HEK293 (cell line): ENCODE measurements at regions not wholly inside any gene's neighbourhood (a gene's known extent, or its start where the extent isn't known, plus 50 kb on each side); places are given as distances from the start of the nearest gene placed in this dataset.

Experiments
- CTCF ChIA-PET: fragments of 350-600 bp; formaldehyde crosslinking; extraction: SDS; loops from one replicate; lab custom pipeline; 2021; ENCODE audit warnings: antibody characterized with exemption; lab: Yijun Ruan, JAX
- POLR2A ChIA-PET: fragments of 300-600 bp; formaldehyde crosslinking; extraction: SDS; loops from one replicate; lab custom pipeline; 2020; ENCODE audit warnings: antibody characterized with exemption, inconsistent platforms; lab: Yijun Ruan, JAX
- H3K27ac ChIP-seq: fragments of 200-500 bp; sonication (Bioruptor generic); 2 replicates; pipeline ENCODE4 v1.5.1; 2014; ENCODE audit warnings: low read depth, low read length, control low read depth, inconsistent platforms; ENCODE audit errors: extremely low read depth
- H3K36me3 ChIP-seq, 2 experiments: fragments of 200-500 bp in 1 of 2; sonication (Bioruptor generic) in 1 of 2; 1 replicate in 1 of 2; 2 replicates in 1 of 2; pipeline ENCODE4 v1.5.1; 2014 to 2017; ENCODE audit warnings: inconsistent platforms in 2 of 2, low read length in 2 of 2; ENCODE audit not compliant: control insufficient read depth in 2 of 2, insufficient read depth in 1 of 2
- H3K4me1 ChIP-seq: fragments of 200-500 bp; sonication (Bioruptor generic); 2 replicates; pipeline ENCODE4 v1.5.1; 2014; ENCODE audit warnings: mild to moderate bottlenecking, low read length, inconsistent platforms; ENCODE audit not compliant: control insufficient read depth, insufficient read depth
- H3K4me3 ChIP-seq: 2 replicates; pipeline ENCODE4 v1.5.1; 2011; ENCODE audit warnings: low read depth, mild to moderate bottlenecking, control low read depth, low read length, moderate library complexity
- H3K9me3 ChIP-seq: fragments of 200-500 bp; sonication (Bioruptor generic); 2 replicates; pipeline ENCODE4 v1.5.1; 2014; ENCODE audit warnings: low read depth, low read length, inconsistent platforms; ENCODE audit not compliant: control insufficient read depth, insufficient read depth
- BCL11A ChIP-seq: fragments of 450-650 bp; formaldehyde crosslinking; IDR thresholded peaks from 2 replicates; pipeline ENCODE4 v1.5.1; 2016; ENCODE audit warnings: low read depth, missing biosample characterization, missing genetic modification characterization
- GFI1B ChIP-seq: fragments of 450-650 bp; formaldehyde crosslinking; IDR thresholded peaks from 2 replicates; pipeline ENCODE4 v1.5.1; 2016; ENCODE audit warnings: missing biosample characterization, missing genetic modification characterization
- KLF1 ChIP-seq: fragments of 450-650 bp; formaldehyde crosslinking; IDR thresholded peaks from 2 replicates; pipeline ENCODE4 v1.5.1; 2016; ENCODE audit warnings: missing biosample characterization, missing genetic modification characterization
- ZBTB17 ChIP-seq: fragments of 450-650 bp; formaldehyde crosslinking; IDR thresholded peaks from 2 replicates; pipeline ENCODE4 v1.5.1; 2016; ENCODE audit warnings: missing biosample characterization, missing genetic modification characterization
- ZBTB8A ChIP-seq: fragments of 450-650 bp; formaldehyde crosslinking; IDR thresholded peaks from 2 replicates; pipeline ENCODE4 v1.5.1; 2016; ENCODE audit warnings: missing biosample characterization, missing genetic modification characterization
- ZFP69B ChIP-seq: fragments of 450-650 bp; formaldehyde crosslinking; IDR thresholded peaks from 2 replicates; pipeline ENCODE4 v1.5.1; 2016; ENCODE audit warnings: missing biosample characterization, missing genetic modification characterization
- ZNF112 ChIP-seq: fragments of 450-650 bp; formaldehyde crosslinking; IDR thresholded peaks from 2 replicates; pipeline ENCODE4 v1.5.0; 2017; ENCODE audit warnings: missing biosample characterization, missing genetic modification characterization
- ZNF19 ChIP-seq: fragments of 450-650 bp; formaldehyde crosslinking; IDR thresholded peaks from 2 replicates; pipeline ENCODE4; 2016; ENCODE audit warnings: missing biosample characterization, missing genetic modification characterization, low read depth
- ZNF292 ChIP-seq: fragments of 450-650 bp; formaldehyde crosslinking; IDR thresholded peaks from 2 replicates; pipeline ENCODE4 v1.5.1; 2016; ENCODE audit warnings: low read depth, missing biosample characterization, missing genetic modification characterization, borderline replicate concordance
- ZNF302 ChIP-seq: fragments of 450-650 bp; formaldehyde crosslinking; IDR thresholded peaks from 2 replicates; pipeline ENCODE4 v1.5.1; 2016; ENCODE audit warnings: missing biosample characterization, missing genetic modification characterization, low read depth
- ZNF48 ChIP-seq: fragments of 450-650 bp; formaldehyde crosslinking; IDR thresholded peaks from 2 replicates; pipeline ENCODE4 v1.5.1; 2016; ENCODE audit warnings: missing biosample characterization, missing genetic modification characterization
- ZNF792 ChIP-seq: fragments of 450-650 bp; formaldehyde crosslinking; IDR thresholded peaks from 2 replicates; pipeline ENCODE4 v1.5.1; 2016; ENCODE audit warnings: missing biosample characterization, missing genetic modification characterization
- ZSCAN23 ChIP-seq: fragments of 450-650 bp; formaldehyde crosslinking; IDR thresholded peaks from 2 replicates; pipeline ENCODE4 v1.5.1; 2016; ENCODE audit warnings: missing biosample characterization, missing genetic modification characterization
- ZSCAN30 ChIP-seq: fragments of 450-650 bp; IDR thresholded peaks from 2 replicates; pipeline ENCODE4 v1.5.1; 2018; ENCODE audit warnings: missing biosample characterization, mild to moderate bottlenecking, missing genetic modification characterization, moderate library complexity
- TF ChIP-seq, protein P1 (sequence below): sonication (generic); formaldehyde crosslinking; IDR thresholded peaks from 2 replicates; pipeline ENCODE4 v1.8.1; 2022; ENCODE audit warnings: mild to moderate bottlenecking, moderate library complexity, missing genetic modification reagents
- TF ChIP-seq, protein P2 (sequence below): fragments of 450-650 bp; formaldehyde crosslinking; IDR thresholded peaks from 2 replicates; pipeline ENCODE4 v1.5.1; 2016; ENCODE audit warnings: missing biosample characterization, missing genetic modification characterization, low read depth
- TF ChIP-seq, protein P3 (sequence below): fragments of 450-650 bp; formaldehyde crosslinking; IDR thresholded peaks from 2 replicates; pipeline ENCODE4 v1.5.1; 2016; ENCODE audit warnings: missing biosample characterization, missing genetic modification characterization
- TF ChIP-seq, protein P4 (sequence below): fragments of 450-650 bp; IDR thresholded peaks from 2 replicates; pipeline ENCODE4 v1.5.1; 2018; ENCODE audit warnings: missing biosample characterization, missing genetic modification characterization
- TF ChIP-seq, protein P5 (sequence below): fragments of 450-650 bp; formaldehyde crosslinking; IDR thresholded peaks from 2 replicates; pipeline ENCODE4 v1.5.1; 2016; ENCODE audit warnings: missing biosample characterization, missing genetic modification characterization, borderline replicate concordance
- TF ChIP-seq, protein P6 (sequence below): fragments of 450-650 bp; formaldehyde crosslinking; IDR thresholded peaks from 2 replicates; pipeline ENCODE4 v1.5.1; 2016; ENCODE audit warnings: missing biosample characterization, missing genetic modification characterization

DNA sequence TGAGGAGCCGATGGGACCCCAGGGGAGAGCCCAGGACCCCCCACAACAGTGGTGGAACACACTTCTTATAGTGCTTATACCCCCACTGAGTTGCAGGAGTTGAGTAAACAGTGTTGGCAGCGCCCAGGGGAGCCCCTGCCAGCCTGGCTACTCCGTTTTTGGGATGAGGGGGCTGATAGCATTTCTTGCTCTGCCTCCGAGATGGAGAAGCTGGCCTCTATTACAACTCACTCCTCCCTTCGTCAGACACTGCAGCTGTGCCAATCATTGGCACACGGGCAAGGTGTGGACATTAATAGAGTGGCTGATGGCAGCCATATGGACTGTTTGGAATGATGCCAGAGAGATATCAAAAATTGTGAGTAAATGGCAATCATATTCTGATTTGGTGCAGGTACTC lies 94.9 kb upstream of the TMPO start (continued):
- TF ChIP-seq, protein P1, sequence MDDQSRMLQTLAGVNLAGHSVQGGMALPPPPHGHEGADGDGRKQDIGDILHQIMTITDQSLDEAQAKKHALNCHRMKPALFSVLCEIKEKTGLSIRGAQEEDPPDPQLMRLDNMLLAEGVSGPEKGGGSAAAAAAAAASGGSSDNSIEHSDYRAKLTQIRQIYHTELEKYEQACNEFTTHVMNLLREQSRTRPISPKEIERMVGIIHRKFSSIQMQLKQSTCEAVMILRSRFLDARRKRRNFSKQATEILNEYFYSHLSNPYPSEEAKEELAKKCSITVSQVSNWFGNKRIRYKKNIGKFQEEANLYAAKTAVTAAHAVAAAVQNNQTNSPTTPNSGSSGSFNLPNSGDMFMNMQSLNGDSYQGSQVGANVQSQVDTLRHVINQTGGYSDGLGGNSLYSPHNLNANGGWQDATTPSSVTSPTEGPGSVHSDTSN (CRISPR knock-in tag) = no peak
- TF ChIP-seq, protein P2, sequence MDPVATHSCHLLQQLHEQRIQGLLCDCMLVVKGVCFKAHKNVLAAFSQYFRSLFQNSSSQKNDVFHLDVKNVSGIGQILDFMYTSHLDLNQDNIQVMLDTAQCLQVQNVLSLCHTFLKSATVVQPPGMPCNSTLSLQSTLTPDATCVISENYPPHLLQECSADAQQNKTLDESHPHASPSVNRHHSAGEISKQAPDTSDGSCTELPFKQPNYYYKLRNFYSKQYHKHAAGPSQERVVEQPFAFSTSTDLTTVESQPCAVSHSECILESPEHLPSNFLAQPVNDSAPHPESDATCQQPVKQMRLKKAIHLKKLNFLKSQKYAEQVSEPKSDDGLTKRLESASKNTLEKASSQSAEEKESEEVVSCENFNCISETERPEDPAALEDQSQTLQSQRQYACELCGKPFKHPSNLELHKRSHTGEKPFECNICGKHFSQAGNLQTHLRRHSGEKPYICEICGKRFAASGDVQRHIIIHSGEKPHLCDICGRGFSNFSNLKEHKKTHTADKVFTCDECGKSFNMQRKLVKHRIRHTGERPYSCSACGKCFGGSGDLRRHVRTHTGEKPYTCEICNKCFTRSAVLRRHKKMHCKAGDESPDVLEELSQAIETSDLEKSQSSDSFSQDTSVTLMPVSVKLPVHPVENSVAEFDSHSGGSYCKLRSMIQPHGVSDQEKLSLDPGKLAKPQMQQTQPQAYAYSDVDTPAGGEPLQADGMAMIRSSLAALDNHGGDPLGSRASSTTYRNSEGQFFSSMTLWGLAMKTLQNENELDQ (tag by site-specific recombination) = no peak
- no peak for TF ChIP-seq ZNF112 (tag by site-specific recombination)
- no peak for TF ChIP-seq ZNF292 (tag by site-specific recombination)
- no peak for TF ChIP-seq ZBTB17 (tag by site-specific recombination)
- TF ChIP-seq, protein P3, sequence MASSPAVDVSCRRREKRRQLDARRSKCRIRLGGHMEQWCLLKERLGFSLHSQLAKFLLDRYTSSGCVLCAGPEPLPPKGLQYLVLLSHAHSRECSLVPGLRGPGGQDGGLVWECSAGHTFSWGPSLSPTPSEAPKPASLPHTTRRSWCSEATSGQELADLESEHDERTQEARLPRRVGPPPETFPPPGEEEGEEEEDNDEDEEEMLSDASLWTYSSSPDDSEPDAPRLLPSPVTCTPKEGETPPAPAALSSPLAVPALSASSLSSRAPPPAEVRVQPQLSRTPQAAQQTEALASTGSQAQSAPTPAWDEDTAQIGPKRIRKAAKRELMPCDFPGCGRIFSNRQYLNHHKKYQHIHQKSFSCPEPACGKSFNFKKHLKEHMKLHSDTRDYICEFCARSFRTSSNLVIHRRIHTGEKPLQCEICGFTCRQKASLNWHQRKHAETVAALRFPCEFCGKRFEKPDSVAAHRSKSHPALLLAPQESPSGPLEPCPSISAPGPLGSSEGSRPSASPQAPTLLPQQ (tag by site-specific recombination) = no peak

DNA sequence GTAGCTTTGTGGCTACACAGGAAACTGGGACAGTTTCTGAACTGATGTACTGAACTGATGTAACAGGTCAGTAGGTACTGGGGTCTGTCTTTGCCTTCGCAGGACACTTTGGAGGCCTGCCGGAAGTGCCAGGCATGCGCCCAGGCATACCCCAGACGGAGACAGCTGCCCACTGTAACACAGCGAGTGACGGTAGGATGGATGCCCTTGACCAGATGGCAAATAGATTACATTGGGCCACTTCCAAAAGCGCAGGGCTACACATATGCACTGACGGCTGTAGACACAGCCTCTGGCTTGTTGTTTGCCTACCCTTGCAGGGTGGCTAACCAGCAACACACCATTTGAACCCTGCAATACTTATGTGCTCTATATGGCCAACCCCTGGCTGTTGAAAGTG lies 94.1 kb upstream of the TMPO start:
- TF ChIP-seq, protein P4, sequence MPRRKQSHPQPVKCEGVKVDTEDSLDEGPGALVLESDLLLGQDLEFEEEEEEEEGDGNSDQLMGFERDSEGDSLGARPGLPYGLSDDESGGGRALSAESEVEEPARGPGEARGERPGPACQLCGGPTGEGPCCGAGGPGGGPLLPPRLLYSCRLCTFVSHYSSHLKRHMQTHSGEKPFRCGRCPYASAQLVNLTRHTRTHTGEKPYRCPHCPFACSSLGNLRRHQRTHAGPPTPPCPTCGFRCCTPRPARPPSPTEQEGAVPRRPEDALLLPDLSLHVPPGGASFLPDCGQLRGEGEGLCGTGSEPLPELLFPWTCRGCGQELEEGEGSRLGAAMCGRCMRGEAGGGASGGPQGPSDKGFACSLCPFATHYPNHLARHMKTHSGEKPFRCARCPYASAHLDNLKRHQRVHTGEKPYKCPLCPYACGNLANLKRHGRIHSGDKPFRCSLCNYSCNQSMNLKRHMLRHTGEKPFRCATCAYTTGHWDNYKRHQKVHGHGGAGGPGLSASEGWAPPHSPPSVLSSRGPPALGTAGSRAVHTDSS (tag by site-specific recombination) = no peak
- TF ChIP-seq ZBTB8A (tag by site-specific recombination) = no peak
- TF ChIP-seq, all 188 proteins: peak for 0
- H3K4me3 ChIP-seq = no peak overlapping the region
- no peak overlapping the region for H3K27ac ChIP-seq
- no peaks in the 10 kb centered on the region for H3K4me1 ChIP-seq
- ChIA-PET POLR2A (interaction anchor here (0.7 kb wide), 1 partner anchor 96 kb away, joined by 3 read pairs; no protein-coding TSS in a partner anchor), CTCF (interaction anchor here (0.6 kb wide), 1 partner anchor 194 kb away, joined by 3 read pairs; no protein-coding TSS in a partner anchor)
- H3K9me3 ChIP-seq = no peaks in the 10 kb centered on the region
- H3K36me3 ChIP-seq = no peaks in the 10 kb centered on the region

DNA sequence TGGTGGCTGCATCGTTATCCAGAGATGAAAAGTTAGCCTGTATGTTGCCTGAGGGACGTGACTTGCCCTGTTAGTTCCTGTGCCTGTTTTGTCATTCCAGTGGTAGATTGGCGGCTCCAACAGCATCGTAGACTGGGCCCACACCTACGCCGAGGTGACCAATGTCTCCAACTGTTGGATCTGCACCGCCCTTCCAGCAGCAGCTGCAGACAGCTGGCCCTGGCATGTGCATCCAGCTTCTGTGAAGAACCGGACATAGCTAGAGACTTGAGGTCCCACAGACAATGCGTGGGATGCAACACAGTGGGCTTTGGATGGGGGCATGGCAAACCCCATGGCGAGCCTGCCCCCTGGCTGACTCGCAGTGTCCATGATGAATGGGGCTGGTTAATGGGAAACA lies 93.0 kb upstream of the TMPO start:
- Histone ChIP-seq H3K27ac (no peak overlapping the region), H3K9me3 (no peaks in the 10 kb centered on the region), H3K36me3 (no peaks in the 10 kb centered on the region), H3K4me3 (no peak overlapping the region), H3K4me1 (no peaks in the 10 kb centered on the region)
- ChIA-PET POLR2A (no interaction called here), CTCF (interaction anchor here (0.5 to 0.7 kb wide), 2 partner anchors 38 to 127 kb away, joined by 3 read pairs; no protein-coding TSS in a partner anchor)
- TF ChIP-seq GFI1B = no peak
- TF ChIP-seq, protein P5, sequence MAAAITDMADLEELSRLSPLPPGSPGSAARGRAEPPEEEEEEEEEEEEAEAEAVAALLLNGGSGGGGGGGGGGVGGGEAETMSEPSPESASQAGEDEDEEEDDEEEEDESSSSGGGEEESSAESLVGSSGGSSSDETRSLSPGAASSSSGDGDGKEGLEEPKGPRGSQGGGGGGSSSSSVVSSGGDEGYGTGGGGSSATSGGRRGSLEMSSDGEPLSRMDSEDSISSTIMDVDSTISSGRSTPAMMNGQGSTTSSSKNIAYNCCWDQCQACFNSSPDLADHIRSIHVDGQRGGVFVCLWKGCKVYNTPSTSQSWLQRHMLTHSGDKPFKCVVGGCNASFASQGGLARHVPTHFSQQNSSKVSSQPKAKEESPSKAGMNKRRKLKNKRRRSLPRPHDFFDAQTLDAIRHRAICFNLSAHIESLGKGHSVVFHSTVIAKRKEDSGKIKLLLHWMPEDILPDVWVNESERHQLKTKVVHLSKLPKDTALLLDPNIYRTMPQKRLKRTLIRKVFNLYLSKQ (tag by site-specific recombination) = no peak
- TF ChIP-seq ZSCAN30 (tag by site-specific recombination) = no peak
- no peak for TF ChIP-seq BCL11A
- TF ChIP-seq ZSCAN23 (tag by site-specific recombination) = no peak
- no peak for TF ChIP-seq ZNF48 (tag by site-specific recombination)
- no peak for TF ChIP-seq ZNF792
- TF ChIP-seq, protein P2 (tag by site-specific recombination) = no peak
- TF ChIP-seq ZFP69B = no peak
- TF ChIP-seq, protein P6, sequence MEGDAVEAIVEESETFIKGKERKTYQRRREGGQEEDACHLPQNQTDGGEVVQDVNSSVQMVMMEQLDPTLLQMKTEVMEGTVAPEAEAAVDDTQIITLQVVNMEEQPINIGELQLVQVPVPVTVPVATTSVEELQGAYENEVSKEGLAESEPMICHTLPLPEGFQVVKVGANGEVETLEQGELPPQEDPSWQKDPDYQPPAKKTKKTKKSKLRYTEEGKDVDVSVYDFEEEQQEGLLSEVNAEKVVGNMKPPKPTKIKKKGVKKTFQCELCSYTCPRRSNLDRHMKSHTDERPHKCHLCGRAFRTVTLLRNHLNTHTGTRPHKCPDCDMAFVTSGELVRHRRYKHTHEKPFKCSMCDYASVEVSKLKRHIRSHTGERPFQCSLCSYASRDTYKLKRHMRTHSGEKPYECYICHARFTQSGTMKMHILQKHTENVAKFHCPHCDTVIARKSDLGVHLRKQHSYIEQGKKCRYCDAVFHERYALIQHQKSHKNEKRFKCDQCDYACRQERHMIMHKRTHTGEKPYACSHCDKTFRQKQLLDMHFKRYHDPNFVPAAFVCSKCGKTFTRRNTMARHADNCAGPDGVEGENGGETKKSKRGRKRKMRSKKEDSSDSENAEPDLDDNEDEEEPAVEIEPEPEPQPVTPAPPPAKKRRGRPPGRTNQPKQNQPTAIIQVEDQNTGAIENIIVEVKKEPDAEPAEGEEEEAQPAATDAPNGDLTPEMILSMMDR (tag by site-specific recombination) = no peak
- TF ChIP-seq KLF1 (tag by site-specific recombination) = no peak
- TF ChIP-seq ZNF19 = no peak
- TF ChIP-seq ZNF302 (tag by site-specific recombination) = no peak
